A673 (cell line): ENCODE measurements at regions not wholly inside any gene's neighbourhood (a gene's known extent, or its start where the extent isn't known, plus 50 kb on each side); places are given as distances from the start of the nearest gene placed in this dataset.

Experiments used
- BruUV-seq: library from RNA; stranded (reverse); fragments of 400-500 nt; replicated peaks from 2 replicates; lab custom pipeline; 2021; lab: Mats Ljungman, UMichigan
- CTCF ChIA-PET: fragments of 300-600 bp; sonication (Branson Sonifier 250); formaldehyde crosslinking; loops from one replicate; lab custom pipeline; 2022; ENCODE audit warnings: antibody characterized with exemption; lab: Charles Lee
- POLR2A ChIA-PET: fragments of 300-600 bp; sonication (Branson Sonifier 250); formaldehyde crosslinking; loops from one replicate; lab custom pipeline; 2022; ENCODE audit warnings: antibody characterized with exemption; ENCODE audit not compliant: low non-redundant PET; lab: Charles Lee
- DNase-seq: peaks from one replicate; pipeline ENCODE4 v3.0.0-alpha.2; 2015; ENCODE audit warnings: low spot score
- H3K27ac ChIP-seq: fragments of 200-600 bp; sonication (generic); 2 replicates; pipeline ENCODE4 v1.5.1; 2016; ENCODE audit warnings: mixed run types, low read depth, mild to moderate bottlenecking, mixed read lengths, antibody characterized with exemption, low read length; ENCODE audit not compliant: poor library complexity, severe bottlenecking
- H3K27me3 ChIP-seq: fragments of 200-600 bp; sonication (generic); replicated peaks from 2 replicates; pipeline ENCODE4 v1.6.1; 2017; ENCODE audit warnings: mixed run types, low read depth, mild to moderate bottlenecking, mixed read lengths, antibody characterized with exemption, low read length; ENCODE audit not compliant: insufficient read depth, poor library complexity
- H3K36me3 ChIP-seq: fragments of 200-600 bp; sonication (generic); 2 replicates; pipeline ENCODE4 v1.6.1; 2016; ENCODE audit warnings: mixed run types, mild to moderate bottlenecking, mixed read lengths, antibody characterized with exemption, low read length; ENCODE audit not compliant: insufficient read depth, poor library complexity, severe bottlenecking
- H3K4me1 ChIP-seq: fragments of 200-600 bp; sonication (generic); 2 replicates; pipeline ENCODE4 v1.6.1; 2017; ENCODE audit warnings: mixed run types, mild to moderate bottlenecking, mixed read lengths, antibody characterized with exemption, low read length; ENCODE audit not compliant: insufficient read depth, poor library complexity, severe bottlenecking
- H3K4me3 ChIP-seq: fragments of 200-600 bp; sonication (generic); 2 replicates; pipeline ENCODE4 v1.5.1; 2016; ENCODE audit warnings: low read depth, mixed run types, mild to moderate bottlenecking, mixed read lengths, low read length; ENCODE audit not compliant: poor library complexity, severe bottlenecking
- H3K9me3 ChIP-seq: fragments of 200-600 bp; sonication (generic); 2 replicates; pipeline ENCODE4 v1.6.1; 2016; ENCODE audit warnings: mixed run types, low read depth, mild to moderate bottlenecking, mixed read lengths, antibody characterized with exemption, low read length; ENCODE audit not compliant: poor library complexity, severe bottlenecking
- CTCF ChIP-seq: fragments of 300-800, 200-600 bp; sonication (generic); conservative IDR thresholded peaks from 2 replicates; pipeline ENCODE4 v1.5.1; 2017; ENCODE audit warnings: low read depth, mild to moderate bottlenecking, antibody characterized with exemption, low read length, moderate library complexity, mixed read lengths
- EZH2 ChIP-seq: fragments of 200-600 bp; sonication (generic); IDR thresholded peaks from 2 replicates; pipeline ENCODE4 v1.6.1; 2017; ENCODE audit warnings: borderline replicate concordance, low read depth, mild to moderate bottlenecking, mixed read lengths, antibody characterized with exemption, low read length; ENCODE audit not compliant: poor library complexity, severe bottlenecking
- intact Hi-C: fragments of 100-400 bp; cut with micrococcal nuclease; formaldehyde crosslinking; loops from one replicate; pipeline ENCODE4 v1.10.0; 2022; ENCODE audit not compliant: unreplicated experiment

GRCh38 chr2:59900728-59901452, 652.6 kb downstream of the BCL11A start:
- H3K9me3 ChIP-seq: no peaks in the 10 kb centered on the region
- no peak for DNase-seq
- no peaks in the 10 kb centered on the region for H3K36me3 ChIP-seq
- BruUV-seq: no TSS peak
- H3K27ac ChIP-seq: no peak overlapping the region
- TF ChIP-seq CTCF (no peak), EZH2 (no peak)
- no peak overlapping the region for H3K4me3 ChIP-seq
- ChIA-PET CTCF (no interaction called here), POLR2A (no interaction called here)
- intact Hi-C loops: no loop called here
- no peaks in the 10 kb centered on the region for H3K4me1 ChIP-seq
- peaks cover 36% of the 10 kb centered on the region for H3K27me3 ChIP-seq

- CTCF ChIA-PET: no interaction called here
- Histone ChIP-seq H3K9me3 (no peaks in the 10 kb centered on the region), H3K36me3 (no peaks in the 10 kb centered on the region), H3K27ac (no peak overlapping the region), H3K27me3 (peaks cover 28% of the 10 kb centered on the region), H3K4me3 (no peak overlapping the region), H3K4me1 (no peaks in the 10 kb centered on the region)
- intact Hi-C loops: no loop called here
- POLR2A ChIA-PET: no interaction called here
- BruUV-seq: no TSS peak
- TF ChIP-seq EZH2 (no peak), CTCF (no peak)
- DNase-seq: no peak
Observed at GRCh38 chr2:59899692-59900091, 653.8 kb downstream of the BCL11A start.

GRCh38 chr2:59896499-59897245, 656.8 kb downstream of the BCL11A start:
- Histone ChIP-seq H3K27ac (no peak overlapping the region), H3K36me3 (no peaks in the 10 kb centered on the region), H3K27me3 (peaks cover 10% of the 10 kb centered on the region), H3K4me3 (no peak overlapping the region), H3K9me3 (no peaks in the 10 kb centered on the region), H3K4me1 (no peaks in the 10 kb centered on the region)
- intact Hi-C loops: no loop called here
- CTCF ChIA-PET: no interaction called here
- DNase-seq: peak; percentile 8
- no TSS peak for BruUV-seq
- POLR2A ChIA-PET: interaction anchor here (0.7 kb wide), 1 partner anchor 23 kb away, joined by 3 read pairs; no protein-coding TSS in a partner anchor
- TF ChIP-seq CTCF (no peak), EZH2 (no peak)
